ENCODE measurements at regions not wholly inside any gene's neighbourhood (a gene's known extent, or its start where the extent isn't known, plus 50 kb on each side); places are given as distances from the start of the nearest gene placed in this dataset.

GRCh38 chr12:124241776-124242528 lies 52.9 kb upstream of the RFLNA start:
- no peak for TF ChIP-seq CTCF (IDR thresholded peaks at IDR 0.05; ENCODE audit: insufficient read depth, low read depth, low read length)
- no peak for TF ChIP-seq EZH2 (IDR thresholded peaks at IDR 0.05; ENCODE audit: insufficient read depth, low read length)
